ENCODE measurements at regions not wholly inside any gene's neighbourhood (a gene's known extent, or its start where the extent isn't known, plus 50 kb on each side); places are given as distances from the start of the nearest gene placed in this dataset.

- ATAC-seq, result no peak
- Histone ChIP-seq H3K27ac (no peak overlapping the region), H3K9me3 (no peaks in the 10 kb centered on the region), H3K4me3 (no peak overlapping the region), H3K36me3 (no peaks in the 10 kb centered on the region), H3K27me3 (peaks cover 16% of the 10 kb centered on the region), H3K4me1 (no peaks in the 10 kb centered on the region)
- TF ChIP-seq CTCF (IDR thresholded peaks at IDR 0.05), result no peak
- DNase-seq, result no peak
- intact Hi-C loops (cut with DNase I), result no loop called here
Measured at GRCh38 chr9:79259858-79260257, 311.9 kb upstream of the TLE4 start.

GRCh38 chr9:79263628-79264027 lies 308.1 kb upstream of the TLE4 start:
- no peak for ATAC-seq
- no peaks in the 10 kb centered on the region for H3K27me3 ChIP-seq
- no peak for TF ChIP-seq CTCF (IDR thresholded peaks at IDR 0.05)
- intact Hi-C loops (cut with DNase I), result no loop called here
- no peaks in the 10 kb centered on the region for H3K36me3 ChIP-seq
- DNase-seq, result no peak
- no peak overlapping the region for H3K27ac ChIP-seq
- H3K4me3 ChIP-seq, result no peak overlapping the region
- no peaks in the 10 kb centered on the region for H3K9me3 ChIP-seq
- no peaks in the 10 kb centered on the region for H3K4me1 ChIP-seq

- Histone ChIP-seq H3K27ac (no peak overlapping the region), H3K9me3 (no peaks in the 10 kb centered on the region), H3K4me3 (no peak overlapping the region), H3K4me1 (no peaks in the 10 kb centered on the region), H3K36me3 (no peaks in the 10 kb centered on the region), H3K27me3 (no peaks in the 10 kb centered on the region)
- ATAC-seq (no peak), DNase-seq (no peak)
- TF ChIP-seq CTCF (IDR thresholded peaks at IDR 0.05), result no peak
- intact Hi-C loops (cut with DNase I), result no loop called here
Measured at GRCh38 chr9:79264041-79264440, 307.7 kb upstream of the TLE4 start.

GRCh38 chr9:79264511-79265355 lies 307.0 kb upstream of the TLE4 start:
- Histone ChIP-seq H3K4me3 (no peak overlapping the region), H3K36me3 (no peaks in the 10 kb centered on the region), H3K27ac (no peak overlapping the region), H3K4me1 (no peaks in the 10 kb centered on the region), H3K27me3 (no peaks in the 10 kb centered on the region), H3K9me3 (no peaks in the 10 kb centered on the region)
- intact Hi-C loops (cut with DNase I), result no loop called here
- DNase-seq, result no peak
- no peak for TF ChIP-seq CTCF (IDR thresholded peaks at IDR 0.05)
- no peak for ATAC-seq

- intact Hi-C loops (cut with DNase I), result no loop called here
- no peak overlapping the region for H3K27ac ChIP-seq
- DNase-seq, result no peak
- H3K27me3 ChIP-seq, result no peaks in the 10 kb centered on the region
- H3K4me1 ChIP-seq, result no peaks in the 10 kb centered on the region
- TF ChIP-seq CTCF (IDR thresholded peaks at IDR 0.05), result no peak
- ATAC-seq, result no peak
- no peak overlapping the region for H3K4me3 ChIP-seq
- no peaks in the 10 kb centered on the region for H3K36me3 ChIP-seq
- no peaks in the 10 kb centered on the region for H3K9me3 ChIP-seq
Measured at GRCh38 chr9:79266986-79267385, 304.8 kb upstream of the TLE4 start.

Data from upper lobe of right lung (tissue), 1 donor.